ENCODE measurements at regions not wholly inside any gene's neighbourhood (a gene's known extent, or its start where the extent isn't known, plus 50 kb on each side); places are given as distances from the start of the nearest gene placed in this dataset.

- TF ChIP-seq CTCF (IDR thresholded peaks at IDR 0.05) (no peak), POLR2A (IDR thresholded peaks at IDR 0.05) (no peak)
Measured at GRCh38 chr18:76115580-76115979, 379.5 kb downstream of the ZNF516 start.

Measured in adrenal gland (tissue), 5 donors.